Suppressor macrophage (primary cell): ENCODE measurements at regions not wholly inside any gene's neighbourhood (a gene's known extent, or its start where the extent isn't known, plus 50 kb on each side); places are given as distances from the start of the nearest gene placed in this dataset.
A peak's percentile ranks its signal among the peaks of the same experiment; 100 is the strongest.
"Not testable (repeated sequence)": the region's sequence is repeated elsewhere in the genome, so short reads cannot be mapped to it uniquely, and the experiment has no call there.

Experiments used
- DNase-seq, 4 experiments: peaks; one replicate each; pipeline ENCODE4 v3.0.0-alpha.2; 2020 to 2022

DNA sequence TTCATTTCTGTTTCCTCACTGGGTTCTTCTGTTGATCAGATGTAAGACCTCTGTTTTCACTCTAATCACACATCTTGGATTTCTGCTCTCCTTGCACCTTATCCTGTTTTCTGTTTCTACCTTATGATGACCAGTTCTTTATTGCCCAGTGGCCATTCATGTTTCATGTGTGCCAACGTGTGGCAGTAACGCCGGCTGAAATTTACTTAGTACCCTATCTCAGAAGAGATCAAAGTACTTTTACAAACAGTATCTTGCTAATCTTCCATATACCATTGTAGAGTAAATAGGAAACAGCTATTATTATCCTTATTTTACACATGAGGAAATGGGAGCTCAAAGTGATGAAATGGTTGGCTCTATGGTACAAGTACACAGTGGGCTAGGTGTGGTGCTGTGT, 74.0 kb downstream of the GATA3 start:
- DNase-seq = no peak

DNA sequence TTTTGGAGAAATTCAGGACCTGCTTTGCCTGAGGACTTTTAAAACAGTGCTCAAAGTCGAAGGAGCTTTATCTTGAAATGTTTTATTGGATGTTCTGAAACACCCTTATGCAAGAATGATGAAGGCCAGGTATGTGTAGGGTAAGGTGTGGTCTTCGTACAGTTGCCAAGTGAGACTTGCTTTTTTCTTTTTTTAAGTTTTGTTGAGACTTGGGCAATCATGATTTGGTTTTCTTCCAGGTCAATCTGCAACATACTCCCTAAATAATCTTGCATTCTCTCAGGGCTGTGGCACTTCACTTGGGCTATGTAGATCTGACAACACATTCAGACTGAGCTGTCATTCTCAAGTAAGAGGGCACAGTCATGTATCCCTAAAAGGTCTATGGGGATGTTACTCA, 75.0 kb downstream of the GATA3 start:
- DNase-seq = no peak

GRCh38 chr10:8130973-8131911, 76.8 kb downstream of the GATA3 start:
- DNase-seq = no peak

DNA sequence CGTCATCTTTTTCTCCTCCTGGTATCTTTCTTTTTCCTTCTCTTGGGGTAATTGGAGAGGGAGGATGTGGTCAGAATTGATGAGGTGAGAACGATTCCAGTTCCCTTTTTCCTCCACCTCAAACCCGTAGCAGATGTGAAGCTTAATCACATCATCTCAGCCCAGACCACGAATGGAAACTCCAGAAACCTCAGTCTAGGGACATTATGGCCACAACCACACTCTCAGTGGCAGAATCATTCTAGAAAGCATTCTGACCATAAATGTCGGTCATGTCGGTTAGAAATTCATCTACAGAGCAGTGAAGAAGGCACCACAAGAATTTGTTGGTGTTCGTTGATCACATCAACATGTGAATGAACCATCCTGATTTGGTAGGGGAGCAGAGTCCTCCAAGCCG, 78.7 kb downstream of the GATA3 start:
- DNase-seq = peak in 1 of 4 experiments; percentile 2

DNA sequence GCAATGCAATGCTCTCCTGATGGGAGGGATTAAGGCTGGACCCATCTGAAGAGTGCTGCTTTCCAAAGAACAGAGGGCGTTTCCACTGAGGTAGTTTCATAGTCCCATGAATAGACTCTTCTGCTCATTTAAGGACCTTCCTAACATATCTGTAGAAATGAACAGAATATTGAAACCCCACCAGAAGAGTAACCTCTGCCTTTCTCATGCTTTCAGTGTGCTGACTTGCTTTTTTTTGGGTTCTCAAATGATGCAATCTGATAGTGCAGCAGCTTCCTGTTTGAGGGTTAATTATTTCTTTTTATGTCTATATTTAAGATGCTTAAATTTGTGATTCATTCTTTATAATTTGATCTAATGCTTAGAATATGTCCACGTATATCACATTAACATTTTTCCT, 82.2 kb downstream of the GATA3 start:
- no peak for DNase-seq

GRCh38 chr10:8137272-8137681, 82.8 kb downstream of the GATA3 start:
- DNase-seq = peak in 1 of 4 experiments; percentile 6

- DNase-seq = peak; percentile 26 to 51 (median 42)
Measured at GRCh38 chr10:8137726-8138125, 83.2 kb downstream of the GATA3 start.

DNA sequence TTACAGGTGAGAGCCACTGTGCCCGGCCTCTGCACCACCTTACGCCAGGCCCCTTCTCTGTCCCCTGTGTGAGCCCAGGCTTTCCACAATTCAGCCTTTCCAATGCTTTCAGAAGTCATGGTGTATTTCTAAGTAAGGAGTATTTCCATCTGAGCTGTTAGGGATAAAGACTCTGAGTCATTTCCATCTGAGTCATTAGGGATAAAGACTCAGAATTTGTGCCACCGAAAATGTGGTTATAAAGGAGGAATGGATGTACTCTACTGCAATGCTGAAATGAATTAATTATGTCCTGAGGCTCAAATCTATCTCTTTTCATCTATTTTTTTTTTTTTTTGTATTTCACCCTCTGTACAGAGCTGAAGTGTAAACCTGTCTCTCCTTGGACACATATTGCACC, 84.0 kb downstream of the GATA3 start:
- no peak for DNase-seq

DNA sequence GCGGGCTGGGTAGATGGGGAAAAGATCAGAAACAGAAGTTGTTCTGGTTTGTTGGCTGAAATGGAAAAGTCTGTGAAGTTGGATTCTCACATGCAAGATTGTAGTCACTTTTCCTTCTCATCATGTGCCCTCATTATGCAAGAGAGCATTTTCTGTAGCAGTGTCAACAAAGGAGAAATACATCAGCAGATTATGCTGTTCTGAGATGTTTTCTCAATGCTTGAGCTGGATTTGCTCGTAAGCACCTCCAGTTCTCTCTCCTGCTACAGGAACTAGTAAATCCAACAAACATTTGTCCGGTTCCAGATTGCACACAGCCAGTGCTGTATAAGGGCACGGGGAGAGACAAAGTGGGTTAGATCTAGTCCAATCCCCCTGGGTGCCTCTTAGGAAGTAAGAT, 90.0 kb downstream of the GATA3 start:
- peak in 1 of 4 experiments; percentile 8 for DNase-seq

DNA sequence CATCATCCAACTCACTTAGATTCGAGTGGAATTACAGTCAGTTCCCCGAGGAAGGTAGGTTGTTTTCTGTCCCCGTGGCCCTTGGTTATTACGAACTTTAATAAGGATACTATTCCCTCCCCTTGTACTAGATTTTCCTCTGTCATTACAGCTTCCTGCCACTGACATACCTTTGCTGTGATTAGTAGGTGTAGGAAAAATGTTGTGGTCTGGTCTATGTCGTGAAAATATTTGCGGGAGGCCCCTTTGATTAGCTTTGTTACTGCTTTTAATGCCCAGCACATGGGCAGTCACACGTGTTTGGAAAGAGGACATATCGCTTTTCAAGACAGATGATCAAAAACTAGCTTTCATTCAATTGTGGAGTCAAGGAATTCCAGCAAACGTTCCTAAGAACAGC, 92.2 kb downstream of the GATA3 start:
- no peak for DNase-seq

DNA sequence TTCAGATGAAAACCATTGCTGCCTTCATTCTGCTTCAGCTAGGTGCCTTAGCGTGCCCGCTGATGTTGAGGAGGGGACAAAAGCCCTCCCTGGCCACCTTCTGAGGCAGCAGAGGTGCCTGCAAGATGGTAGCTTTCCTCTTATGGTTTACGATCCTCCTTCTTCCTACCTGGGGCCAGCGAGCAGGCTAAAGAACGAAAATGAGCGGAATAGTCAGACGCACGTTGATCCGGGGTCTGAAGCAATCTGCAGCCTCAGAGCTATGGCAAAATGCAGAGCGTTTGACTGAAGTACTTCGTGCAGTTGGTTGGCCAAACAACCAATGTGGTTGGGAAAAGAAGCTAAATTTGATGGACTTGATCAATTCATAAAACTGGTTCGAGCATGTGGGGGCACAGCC, 95.5 kb downstream of the GATA3 start:
- no peak for DNase-seq

- no peak for DNase-seq
Measured at GRCh38 chr10:8150401-8150905, 96.0 kb downstream of the GATA3 start.

GRCh38 chr10:8151086-8151485, 96.6 kb downstream of the GATA3 start:
- DNase-seq = no peak

DNA sequence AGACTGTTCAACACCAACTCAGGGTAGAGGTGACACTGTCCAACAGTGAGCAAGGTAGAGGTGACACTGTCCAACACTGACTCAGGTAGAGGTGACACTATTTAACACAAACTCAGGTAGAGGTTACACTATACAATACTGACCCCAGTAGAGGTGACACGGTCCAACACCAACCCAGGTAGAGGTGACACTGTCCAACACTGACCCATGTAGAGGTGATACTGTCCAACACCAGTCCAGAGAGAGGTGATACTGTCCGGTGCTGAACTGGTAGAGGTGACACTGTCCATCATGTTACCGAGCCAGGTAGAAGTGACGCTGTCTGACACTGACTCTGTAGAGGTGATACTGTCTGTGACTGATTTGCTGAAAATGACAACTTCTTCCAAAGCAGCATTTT, 102.4 kb downstream of the GATA3 start:
- no peak for DNase-seq

GRCh38 chr10:8158193-8159071, 103.9 kb downstream of the GATA3 start:
- DNase-seq = no peak

- no peak for DNase-seq
Measured at GRCh38 chr10:8159341-8160165, 105.1 kb downstream of the GATA3 start.

- DNase-seq = no peak
Measured at GRCh38 chr10:8163824-8164223, 109.3 kb downstream of the GATA3 start.

DNA sequence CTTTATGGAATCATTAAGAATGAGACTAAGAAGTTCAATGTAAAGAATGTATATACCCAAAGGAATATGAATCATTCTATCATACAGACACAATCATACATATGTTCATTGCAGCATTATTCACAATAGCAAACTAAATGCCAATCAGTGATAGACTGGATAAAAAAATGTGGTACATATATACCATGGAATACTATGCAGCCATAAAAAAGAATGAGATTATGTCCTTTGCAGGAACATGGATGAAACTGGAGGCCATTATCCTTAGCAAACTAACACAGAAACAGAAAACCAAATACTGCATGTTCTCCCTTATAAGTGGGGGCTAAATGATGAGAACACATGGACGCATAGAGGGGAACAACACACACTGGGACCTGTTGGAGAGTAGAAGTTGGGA, 110.2 kb downstream of the GATA3 start:
- not testable (repeated sequence) for DNase-seq

DNA sequence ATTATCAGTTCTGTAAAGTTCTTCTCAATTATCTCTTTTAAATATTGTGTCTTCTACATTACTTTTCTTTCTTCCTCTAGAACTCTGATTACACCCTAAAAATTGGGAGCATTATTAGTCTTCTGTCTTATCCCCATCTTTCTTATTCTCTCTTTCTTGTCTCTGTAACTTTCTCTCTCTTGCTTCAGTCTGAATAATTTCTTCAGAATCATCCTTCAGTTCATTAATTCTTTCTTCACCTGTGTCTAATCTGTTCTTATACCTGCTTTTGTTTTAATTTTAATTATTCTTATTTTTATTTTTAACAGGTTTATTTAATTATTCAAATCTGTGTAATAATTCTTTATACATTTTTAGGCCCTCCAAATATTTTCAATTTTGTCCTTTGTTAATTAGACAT, 114.3 kb downstream of the GATA3 start:
- DNase-seq = no peak

DNA sequence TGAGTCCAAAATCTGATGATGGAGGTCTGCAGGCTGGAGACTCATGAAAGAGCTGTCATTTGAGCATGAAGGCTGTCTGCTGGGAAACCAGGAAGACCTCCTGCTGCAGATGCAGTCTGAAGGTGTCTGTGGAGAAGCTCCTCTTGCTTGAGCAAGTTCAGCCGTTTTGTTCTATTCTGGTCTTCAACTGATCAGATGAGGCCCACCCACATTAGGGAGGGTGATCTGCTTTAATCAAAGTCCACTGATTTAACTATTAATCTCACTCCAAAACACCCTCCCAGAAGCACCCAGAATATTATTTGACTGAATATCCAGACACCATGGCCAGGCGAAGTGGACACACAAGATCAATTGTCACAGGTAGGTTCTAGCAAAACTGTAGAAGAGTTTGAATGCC, 116.5 kb downstream of the GATA3 start:
- no peak for DNase-seq

GRCh38 chr10:8172604-8173003, 118.1 kb downstream of the GATA3 start:
- no peak for DNase-seq

DNA sequence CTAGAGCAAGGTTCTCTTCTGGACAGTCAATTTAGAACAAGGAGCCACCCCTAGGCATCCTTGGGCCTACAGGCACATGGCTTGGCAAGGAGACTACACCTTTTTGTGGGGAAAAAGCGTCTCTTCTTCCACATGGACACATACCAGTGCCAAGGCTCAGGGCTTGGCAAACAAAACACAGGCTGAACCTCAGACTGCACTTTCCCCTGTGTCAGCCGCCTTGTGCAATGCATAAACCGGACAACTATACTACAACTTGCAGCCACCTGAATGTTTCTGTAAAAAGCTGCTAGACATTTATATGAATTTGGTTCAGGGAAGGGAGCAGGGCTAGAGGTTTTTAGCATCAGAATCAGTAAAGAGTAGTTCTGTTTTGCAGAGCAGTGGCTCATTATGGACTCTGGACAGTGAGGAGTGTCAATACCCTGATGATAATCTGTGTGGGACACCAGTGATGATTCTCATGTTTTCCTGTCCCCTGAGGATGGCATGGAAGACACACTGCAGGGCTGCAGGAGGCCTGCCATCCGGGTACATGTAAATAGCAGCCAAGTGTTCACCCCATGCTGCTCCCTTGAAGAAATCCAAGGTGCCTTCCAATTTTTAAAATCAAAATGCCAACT, 118.9 kb downstream of the GATA3 start:
- DNase-seq = no peak
